BE2C (cell line): ENCODE measurements at regions not wholly inside any gene's neighbourhood (a gene's known extent, or its start where the extent isn't known, plus 50 kb on each side); places are given as distances from the start of the nearest gene placed in this dataset.

Experiments
- DNase-seq: peaks from one replicate; pipeline ENCODE4 v3.0.0-alpha.2; 2020
- H3K27me3 ChIP-seq: fragments of 250-450 bp; sonication (Bioruptor Pico); 2 replicates; pipeline ENCODE4 v1.5.1; 2020; ENCODE audit warnings: mild to moderate bottlenecking
- H3K36me3 ChIP-seq: fragments of 250-450 bp; sonication (Bioruptor Pico); 2 replicates; pipeline ENCODE4 v1.5.1; 2020; ENCODE audit warnings: mild to moderate bottlenecking
- H3K4me1 ChIP-seq: fragments of 250-450 bp; sonication (Bioruptor Pico); 2 replicates; pipeline ENCODE4 v1.5.1; 2020
- H3K4me3 ChIP-seq: 2 replicates; pipeline ENCODE4 v1.5.1; 2011; ENCODE audit warnings: low read depth, low read length
- H3K9me3 ChIP-seq: fragments of 250-450 bp; sonication (Bioruptor Pico); 2 replicates; pipeline ENCODE4 v1.5.1; 2020
- TF ChIP-seq, protein P1 (sequence below): IDR thresholded peaks from 2 replicates; pipeline ENCODE4 v1.5.1; 2012; ENCODE audit warnings: mild to moderate bottlenecking, low read depth, low read length

- peak; percentile 63 for DNase-seq
- Histone ChIP-seq H3K27me3 (no peaks in the 10 kb centered on the region), H3K36me3 (no peaks in the 10 kb centered on the region), H3K4me3 (no peak overlapping the region), H3K9me3 (no peaks in the 10 kb centered on the region), H3K4me1 (no peaks in the 10 kb centered on the region; the same call in 1 of the 2 replicates)
- TF ChIP-seq, protein P1, sequence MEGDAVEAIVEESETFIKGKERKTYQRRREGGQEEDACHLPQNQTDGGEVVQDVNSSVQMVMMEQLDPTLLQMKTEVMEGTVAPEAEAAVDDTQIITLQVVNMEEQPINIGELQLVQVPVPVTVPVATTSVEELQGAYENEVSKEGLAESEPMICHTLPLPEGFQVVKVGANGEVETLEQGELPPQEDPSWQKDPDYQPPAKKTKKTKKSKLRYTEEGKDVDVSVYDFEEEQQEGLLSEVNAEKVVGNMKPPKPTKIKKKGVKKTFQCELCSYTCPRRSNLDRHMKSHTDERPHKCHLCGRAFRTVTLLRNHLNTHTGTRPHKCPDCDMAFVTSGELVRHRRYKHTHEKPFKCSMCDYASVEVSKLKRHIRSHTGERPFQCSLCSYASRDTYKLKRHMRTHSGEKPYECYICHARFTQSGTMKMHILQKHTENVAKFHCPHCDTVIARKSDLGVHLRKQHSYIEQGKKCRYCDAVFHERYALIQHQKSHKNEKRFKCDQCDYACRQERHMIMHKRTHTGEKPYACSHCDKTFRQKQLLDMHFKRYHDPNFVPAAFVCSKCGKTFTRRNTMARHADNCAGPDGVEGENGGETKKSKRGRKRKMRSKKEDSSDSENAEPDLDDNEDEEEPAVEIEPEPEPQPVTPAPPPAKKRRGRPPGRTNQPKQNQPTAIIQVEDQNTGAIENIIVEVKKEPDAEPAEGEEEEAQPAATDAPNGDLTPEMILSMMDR, result peak; percentile 97
Measured at GRCh38 chr2:40554665-40555294, 102.9 kb upstream of the SLC8A1 start.

- Histone ChIP-seq H3K4me3 (no peak overlapping the region), H3K4me1 (no peaks in the 10 kb centered on the region; the same call in 1 of the 2 replicates), H3K9me3 (no peaks in the 10 kb centered on the region), H3K36me3 (no peaks in the 10 kb centered on the region), H3K27me3 (no peaks in the 10 kb centered on the region)
- no peak for DNase-seq
- TF ChIP-seq, protein P1, result no peak
Measured at GRCh38 chr2:40556293-40556692, 104.4 kb upstream of the SLC8A1 start.

DNA sequence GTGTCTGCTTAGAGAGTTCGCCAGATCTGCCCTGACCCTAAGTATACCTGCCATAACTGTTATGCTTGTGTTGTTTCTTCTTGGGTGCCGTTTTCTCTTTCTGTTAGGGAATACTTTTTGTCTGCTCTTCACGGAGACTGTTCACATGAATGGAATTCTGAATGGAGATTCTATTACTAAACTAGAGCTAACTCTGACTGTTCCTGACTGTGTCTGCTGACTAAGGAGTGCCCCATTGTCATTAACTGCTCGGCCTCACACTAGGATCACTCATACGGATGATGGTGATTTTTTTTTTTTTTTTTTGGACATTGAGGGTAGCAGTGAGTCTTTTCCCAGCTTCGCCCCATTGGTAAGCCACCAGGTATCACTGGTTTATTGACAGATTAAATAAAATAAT is 104.8 kb upstream of the SLC8A1 start:
- Histone ChIP-seq H3K27me3 (no peaks in the 10 kb centered on the region), H3K4me3 (no peak overlapping the region), H3K36me3 (no peaks in the 10 kb centered on the region), H3K4me1 (no peaks in the 10 kb centered on the region; the same call in 1 of the 2 replicates), H3K9me3 (no peaks in the 10 kb centered on the region)
- TF ChIP-seq, protein P1, result no peak
- no peak for DNase-seq

- H3K9me3 ChIP-seq, result no peaks in the 10 kb centered on the region
- H3K36me3 ChIP-seq, result no peaks in the 10 kb centered on the region
- TF ChIP-seq, protein P1, result no peak
- H3K4me3 ChIP-seq, result no peak overlapping the region
- H3K4me1 ChIP-seq, result no peaks in the 10 kb centered on the region; the same call in 1 of the 2 replicates
- H3K27me3 ChIP-seq, result no peaks in the 10 kb centered on the region
- DNase-seq, result no peak
Measured at GRCh38 chr2:40558761-40559160, 106.9 kb upstream of the SLC8A1 start.

GRCh38 chr2:40559175-40559574 is 107.3 kb upstream of the SLC8A1 start:
- H3K9me3 ChIP-seq, result no peaks in the 10 kb centered on the region
- H3K4me1 ChIP-seq, result no peaks in the 10 kb centered on the region; the same call in 1 of the 2 replicates
- no peak for DNase-seq
- no peak overlapping the region for H3K4me3 ChIP-seq
- H3K27me3 ChIP-seq, result no peaks in the 10 kb centered on the region
- TF ChIP-seq, protein P1, result no peak
- no peaks in the 10 kb centered on the region for H3K36me3 ChIP-seq

DNA sequence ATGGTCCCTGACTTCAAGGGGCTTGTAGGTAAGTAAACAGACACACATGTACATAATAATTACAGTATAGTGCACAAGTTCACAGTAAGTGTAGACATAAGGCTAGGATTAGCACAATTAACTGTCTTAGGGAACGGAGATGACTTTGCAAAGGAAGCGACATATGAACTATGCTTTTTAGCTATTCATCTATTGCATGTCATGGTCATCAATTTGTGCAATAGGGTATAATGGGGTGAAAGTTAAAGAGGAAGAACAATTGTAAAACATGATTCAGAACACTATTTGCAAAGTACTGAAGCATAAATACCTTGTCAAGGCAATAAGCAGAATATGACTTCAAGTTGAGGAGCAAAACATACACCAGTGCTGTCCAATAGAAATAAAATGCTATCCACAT is 112.3 kb upstream of the SLC8A1 start:
- Histone ChIP-seq H3K4me3 (no peak overlapping the region), H3K27me3 (no peaks in the 10 kb centered on the region), H3K9me3 (no peaks in the 10 kb centered on the region), H3K36me3 (no peaks in the 10 kb centered on the region), H3K4me1 (no peaks in the 10 kb centered on the region)
- TF ChIP-seq, protein P1, result no peak
- no peak for DNase-seq
